DND-41 (cell line): ENCODE measurements at regions not wholly inside any gene's neighbourhood (a gene's known extent, or its start where the extent isn't known, plus 50 kb on each side); places are given as distances from the start of the nearest gene placed in this dataset.

Experiments
- ATAC-seq: fragments of 200-7000 bp; cut with Tn5 transposase; 3 replicates; pipeline ENCODE4 v1.9.1; 2021; ENCODE audit warnings: low read depth; ENCODE audit not compliant: insufficient read depth
- DNase-seq: peaks from one replicate; pipeline ENCODE4 v3.0.0-alpha.2; 2020
- H2AFZ ChIP-seq: 2 replicates; pipeline ENCODE4 v1.6.0; 2012; ENCODE audit warnings: low read depth, low read length
- H3K27ac ChIP-seq: 2 replicates; pipeline ENCODE4 v1.5.1; 2012; ENCODE audit warnings: low read length, inconsistent platforms
- H3K27me3 ChIP-seq: fragments of 200-600 bp; sonication (generic); 2 replicates; pipeline ENCODE4 v1.6.0; 2012; ENCODE audit warnings: low read length, mild to moderate bottlenecking, inconsistent platforms; ENCODE audit not compliant: insufficient read depth, poor library complexity
- H3K36me3 ChIP-seq: 2 replicates; pipeline ENCODE4 v1.5.1; 2012; ENCODE audit warnings: low read length, inconsistent platforms; ENCODE audit not compliant: insufficient read depth
- H3K4me1 ChIP-seq: 2 replicates; pipeline ENCODE4 v1.5.1; 2012; ENCODE audit warnings: mild to moderate bottlenecking, low read length; ENCODE audit not compliant: insufficient read depth
- H3K4me2 ChIP-seq: 2 replicates; pipeline ENCODE4 v1.6.0; 2012; ENCODE audit warnings: mild to moderate bottlenecking, moderate library complexity, low read length, inconsistent platforms; ENCODE audit not compliant: insufficient read depth
- H3K4me3 ChIP-seq, 2 experiments: fragments of 200-600 bp in 1 of 2; shearing (Covaris generic) in 1 of 2; 2 replicates each; pipeline ENCODE4 v1.5.1; 2012 to 2016; ENCODE audit warnings: inconsistent platforms in 2 of 2, low read length in 2 of 2, mild to moderate bottlenecking in 2 of 2, low read depth in 1 of 2, moderate library complexity in 1 of 2
- H3K79me2 ChIP-seq: 2 replicates; pipeline ENCODE4 v1.6.0; 2012; ENCODE audit warnings: low read length, inconsistent platforms; ENCODE audit not compliant: insufficient read depth
- H3K9ac ChIP-seq: 2 replicates; pipeline ENCODE4 v1.6.0; 2012; ENCODE audit warnings: low read depth, mild to moderate bottlenecking, inconsistent platforms, low read length, moderate library complexity
- H3K9me3 ChIP-seq: 2 replicates; pipeline ENCODE4 v1.5.1; 2012; ENCODE audit warnings: low read length, moderate library complexity, mild to moderate bottlenecking, inconsistent platforms; ENCODE audit not compliant: insufficient read depth, severe bottlenecking
- H4K20me1 ChIP-seq: 2 replicates; pipeline ENCODE4 v1.6.0; 2012; ENCODE audit warnings: low read length; ENCODE audit not compliant: insufficient read depth
- EZH2 ChIP-seq: IDR thresholded peaks from 3 replicates; pipeline ENCODE4 v1.6.1; 2012; ENCODE audit warnings: borderline replicate concordance, low read depth, mild to moderate bottlenecking, moderate library complexity, low read length, inconsistent platforms; ENCODE audit not compliant: severe bottlenecking
- TF ChIP-seq, protein P1 (sequence below): IDR thresholded peaks from 2 replicates; pipeline ENCODE4 v1.5.1; 2012; ENCODE audit warnings: borderline replicate concordance, low read length, moderate library complexity, mild to moderate bottlenecking; ENCODE audit not compliant: poor library complexity, severe bottlenecking; ENCODE audit errors: extremely low read depth

DNA sequence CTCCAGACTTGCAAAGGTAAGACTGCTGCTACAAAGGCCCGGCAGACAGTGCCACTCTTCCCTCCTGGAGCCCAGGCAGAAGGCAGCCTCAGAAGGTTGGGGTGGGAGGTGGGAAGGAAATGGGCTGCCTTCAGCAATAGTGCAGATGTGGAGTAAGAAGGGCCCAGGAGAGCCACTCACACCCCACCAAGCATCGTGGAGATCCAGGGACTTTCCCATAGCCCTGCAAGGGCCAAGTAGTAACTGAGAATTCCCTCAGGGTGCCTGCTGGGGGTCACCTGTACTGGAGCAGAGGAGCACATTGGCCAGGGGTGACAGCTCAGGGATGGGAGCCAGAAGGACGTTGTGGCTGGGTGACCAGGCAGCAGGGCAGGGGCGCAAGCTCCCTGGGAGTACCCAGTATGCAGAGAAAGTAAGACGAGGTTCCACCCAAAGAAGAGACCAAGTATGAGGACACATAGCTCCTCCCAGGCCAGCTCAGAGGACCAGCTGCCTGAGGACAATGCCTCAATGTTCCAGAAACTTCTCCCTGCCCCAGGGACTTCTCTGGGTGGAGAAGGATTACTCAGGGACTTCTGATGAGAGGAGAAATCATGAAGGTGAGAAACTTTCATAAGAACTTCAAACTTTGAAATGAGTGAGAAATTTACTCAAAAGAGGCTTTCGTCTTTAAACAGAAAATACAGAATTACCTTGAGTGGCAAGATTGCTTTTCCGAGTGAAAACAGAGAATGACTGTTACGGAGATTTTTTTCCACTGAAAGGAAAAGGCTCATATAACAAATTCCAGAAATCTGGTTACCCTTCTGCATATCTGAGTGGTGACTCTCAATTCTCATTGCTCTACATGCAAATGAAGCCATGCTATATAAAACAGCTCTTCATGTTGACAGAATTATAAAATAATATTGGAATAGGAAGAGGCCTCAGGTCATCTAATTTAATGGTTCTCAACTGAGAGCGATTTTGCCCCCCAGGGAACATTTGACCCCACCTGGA lies 87.9 kb upstream of the TRIO start:
- Histone ChIP-seq H3K9ac (no peak overlapping the region), H4K20me1 (no peaks in the 10 kb centered on the region), H3K27me3 (no peaks in the 10 kb centered on the region), H2AFZ (no peak overlapping the region), H3K27ac (no peak overlapping the region), H3K79me2 (no peaks in the 10 kb centered on the region), H3K4me2 (no peak overlapping the region), H3K9me3 (no peaks in the 10 kb centered on the region), H3K36me3 (no peaks in the 10 kb centered on the region), H3K4me1 (no peaks in the 10 kb centered on the region), H3K4me3 (no peak overlapping the region)
- no peak for ATAC-seq
- DNase-seq: no peak
- TF ChIP-seq, protein P1, sequence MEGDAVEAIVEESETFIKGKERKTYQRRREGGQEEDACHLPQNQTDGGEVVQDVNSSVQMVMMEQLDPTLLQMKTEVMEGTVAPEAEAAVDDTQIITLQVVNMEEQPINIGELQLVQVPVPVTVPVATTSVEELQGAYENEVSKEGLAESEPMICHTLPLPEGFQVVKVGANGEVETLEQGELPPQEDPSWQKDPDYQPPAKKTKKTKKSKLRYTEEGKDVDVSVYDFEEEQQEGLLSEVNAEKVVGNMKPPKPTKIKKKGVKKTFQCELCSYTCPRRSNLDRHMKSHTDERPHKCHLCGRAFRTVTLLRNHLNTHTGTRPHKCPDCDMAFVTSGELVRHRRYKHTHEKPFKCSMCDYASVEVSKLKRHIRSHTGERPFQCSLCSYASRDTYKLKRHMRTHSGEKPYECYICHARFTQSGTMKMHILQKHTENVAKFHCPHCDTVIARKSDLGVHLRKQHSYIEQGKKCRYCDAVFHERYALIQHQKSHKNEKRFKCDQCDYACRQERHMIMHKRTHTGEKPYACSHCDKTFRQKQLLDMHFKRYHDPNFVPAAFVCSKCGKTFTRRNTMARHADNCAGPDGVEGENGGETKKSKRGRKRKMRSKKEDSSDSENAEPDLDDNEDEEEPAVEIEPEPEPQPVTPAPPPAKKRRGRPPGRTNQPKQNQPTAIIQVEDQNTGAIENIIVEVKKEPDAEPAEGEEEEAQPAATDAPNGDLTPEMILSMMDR: no peak
- no peak for TF ChIP-seq EZH2

DNA sequence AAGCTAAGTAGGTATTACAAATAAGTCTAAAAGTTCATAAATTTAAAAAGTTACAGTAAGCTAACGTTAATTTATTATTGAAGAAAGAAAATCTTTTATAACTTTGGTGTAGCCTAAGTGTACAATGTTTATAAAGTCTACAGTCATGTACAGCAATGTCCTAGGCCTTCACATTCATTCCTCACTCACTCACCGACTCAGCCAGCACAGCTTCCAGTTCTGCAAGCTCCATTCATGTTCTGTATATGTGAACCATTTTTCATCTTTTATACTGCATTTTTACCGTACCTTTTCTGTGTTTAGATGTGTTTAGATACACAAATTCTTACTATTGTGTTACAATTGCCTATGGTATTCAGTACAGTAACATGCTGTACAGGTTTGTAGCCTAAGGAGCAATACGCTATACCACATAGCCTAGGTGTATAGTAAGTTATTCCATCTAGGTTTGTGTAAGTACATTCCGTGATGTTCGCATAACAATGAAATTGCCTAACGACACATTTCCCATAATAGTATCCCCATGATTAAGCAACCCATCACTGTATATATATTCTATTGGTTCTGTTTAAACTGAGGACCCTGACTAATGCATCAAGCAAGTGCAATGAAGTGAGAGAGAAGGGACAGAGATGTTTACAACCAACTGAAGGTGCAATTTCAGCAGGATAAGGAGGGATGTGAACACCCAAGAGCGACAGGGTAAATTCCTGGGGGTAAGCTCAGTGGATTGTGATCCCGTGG lies 88.9 kb upstream of the TRIO start:
- Histone ChIP-seq H2AFZ (no peak overlapping the region), H3K27me3 (no peaks in the 10 kb centered on the region), H3K9ac (no peak overlapping the region), H3K4me3 (no peak overlapping the region), H3K36me3 (no peaks in the 10 kb centered on the region), H3K79me2 (no peaks in the 10 kb centered on the region), H4K20me1 (no peaks in the 10 kb centered on the region), H3K4me2 (no peak overlapping the region), H3K4me1 (no peaks in the 10 kb centered on the region), H3K27ac (no peak overlapping the region), H3K9me3 (no peaks in the 10 kb centered on the region)
- TF ChIP-seq, protein P1: no peak
- TF ChIP-seq EZH2: no peak
- no peak for DNase-seq
- ATAC-seq: no peak

DNA sequence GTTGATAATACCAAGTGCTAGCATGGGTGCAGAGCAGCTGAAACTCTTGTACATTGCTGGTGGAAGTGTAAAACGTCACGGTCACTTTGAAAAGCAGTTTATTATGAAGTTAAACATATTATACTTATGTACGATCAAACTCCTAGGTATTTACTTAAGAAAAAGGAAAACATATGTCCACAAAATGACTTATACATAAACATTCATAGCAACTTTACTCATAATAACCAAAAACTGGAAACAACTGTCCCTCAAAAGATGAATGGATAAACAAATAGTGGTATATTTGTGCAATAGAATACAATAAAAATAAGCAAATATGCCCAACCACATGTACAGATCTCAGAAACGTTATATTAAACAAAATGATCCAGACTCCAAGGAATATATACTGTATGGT lies 92.3 kb upstream of the TRIO start:
- H3K36me3 ChIP-seq: no peaks in the 10 kb centered on the region
- DNase-seq (no peak), ATAC-seq (no peak)
- H3K27me3 ChIP-seq: no peaks in the 10 kb centered on the region
- no peak overlapping the region for H3K9ac ChIP-seq
- no peak overlapping the region for H3K4me3 ChIP-seq
- TF ChIP-seq, protein P1: no peak
- no peak for TF ChIP-seq EZH2
- no peak overlapping the region for H2AFZ ChIP-seq
- H3K9me3 ChIP-seq: no peaks in the 10 kb centered on the region
- no peak overlapping the region for H3K27ac ChIP-seq
- H3K79me2 ChIP-seq: no peaks in the 10 kb centered on the region
- H3K4me2 ChIP-seq: no peak overlapping the region
- no peaks in the 10 kb centered on the region for H4K20me1 ChIP-seq
- H3K4me1 ChIP-seq: no peaks in the 10 kb centered on the region
